ENCODE measurements at regions not wholly inside any gene's neighbourhood (a gene's known extent, or its start where the extent isn't known, plus 50 kb on each side); places are given as distances from the start of the nearest gene placed in this dataset.

DNA sequence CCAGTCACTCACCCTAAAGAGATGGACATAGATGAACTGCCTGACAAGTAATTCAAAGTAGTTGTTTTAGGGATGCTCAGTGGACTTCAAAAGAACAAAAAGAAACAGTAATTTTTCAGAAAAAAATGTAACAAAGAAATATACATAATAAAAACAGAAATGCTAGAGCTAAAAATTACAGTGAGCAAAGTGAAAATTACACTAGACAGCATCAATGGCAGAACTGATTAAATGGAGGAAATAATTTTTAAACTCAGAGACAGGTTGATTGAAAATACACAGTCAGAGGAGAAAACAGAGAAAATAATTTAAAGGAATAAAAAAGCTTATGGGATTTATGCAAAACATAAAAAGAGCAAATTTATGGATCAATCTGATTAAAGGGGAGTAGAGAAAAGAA is 1968.4 kb downstream of the EFNA5 start:
- no peak overlapping the region for H3K56ac ChIP-seq (ENCODE audit: insufficient read length, low read depth, low read length)
- no peak overlapping the region for H3K4me3 Mint-ChIP-seq
- peaks cover 11 to 18% of the 10 kb centered on the region in 2 experiments for H3K9me3 Mint-ChIP-seq
- no peaks in the 10 kb centered on the region for H3K23me2 ChIP-seq (ENCODE audit: insufficient read length, low read depth, low read length, poor library complexity, severe bottlenecking)
- H3K9ac ChIP-seq (ENCODE audit: extremely low read depth, insufficient read length, low read length): no peak overlapping the region
- H3K9me3 ChIP-seq (ENCODE audit: control insufficient read depth, low read depth, low read length): no peaks in the 10 kb centered on the region
- H3K23ac ChIP-seq (ENCODE audit: insufficient read length, low read depth, low read length): no peak overlapping the region
- no peaks in the 10 kb centered on the region for H3K79me2 ChIP-seq (ENCODE audit: insufficient read depth, low read length)
- H2BK15ac ChIP-seq (ENCODE audit: low read depth, low read length): no peak overlapping the region
- H3K79me1 ChIP-seq (ENCODE audit: insufficient read depth, low read depth, low read length, poor library complexity, severe bottlenecking): no peaks in the 10 kb centered on the region
- no peak overlapping the region for H2BK120ac ChIP-seq (ENCODE audit: low read depth, low read length, poor library complexity, severe bottlenecking)
- no peak overlapping the region for H2AFZ ChIP-seq (ENCODE audit: low read length)
- H4K20me1 ChIP-seq (ENCODE audit: control insufficient read depth, insufficient read depth, insufficient read length): no peaks in the 10 kb centered on the region
- H3K4me1 Mint-ChIP-seq: no peaks in the 10 kb centered on the region
- no peaks in the 10 kb centered on the region for H3K4me1 ChIP-seq (ENCODE audit: insufficient read depth, low read length)
- H3K4me2 ChIP-seq (ENCODE audit: insufficient read depth, insufficient read length, low read length): no peak overlapping the region
- no peak overlapping the region for H4K8ac ChIP-seq (replicated peaks; ENCODE audit: insufficient read length, low read depth, low read length)
- H3K27me3 Mint-ChIP-seq (ENCODE audit: low read depth): no peaks in the 10 kb centered on the region
- H3K27ac Mint-ChIP-seq: no peak overlapping the region
- H4K5ac ChIP-seq (ENCODE audit: insufficient read length, low read depth, low read length): no peak overlapping the region
- DNase-seq: no peak
- no peak overlapping the region for H3T11ph ChIP-seq (ENCODE audit: low read length)
- no peak overlapping the region for H3K14ac ChIP-seq (ENCODE audit: insufficient read depth, low read length)
- H2BK20ac ChIP-seq (ENCODE audit: low read depth, low read length, poor library complexity, severe bottlenecking): no peak overlapping the region
- H3K4ac ChIP-seq (ENCODE audit: low read depth, low read length): no peak overlapping the region
- H3K36me3 Mint-ChIP-seq (ENCODE audit: insufficient read depth in 1 of 3, low read depth in 3 of 3): peaks cover under 1 to 45% (median 3%) of the 10 kb centered on the region in 3 experiments; a peak in 6 of 7 replicates
- TF ChIP-seq, protein P1, sequence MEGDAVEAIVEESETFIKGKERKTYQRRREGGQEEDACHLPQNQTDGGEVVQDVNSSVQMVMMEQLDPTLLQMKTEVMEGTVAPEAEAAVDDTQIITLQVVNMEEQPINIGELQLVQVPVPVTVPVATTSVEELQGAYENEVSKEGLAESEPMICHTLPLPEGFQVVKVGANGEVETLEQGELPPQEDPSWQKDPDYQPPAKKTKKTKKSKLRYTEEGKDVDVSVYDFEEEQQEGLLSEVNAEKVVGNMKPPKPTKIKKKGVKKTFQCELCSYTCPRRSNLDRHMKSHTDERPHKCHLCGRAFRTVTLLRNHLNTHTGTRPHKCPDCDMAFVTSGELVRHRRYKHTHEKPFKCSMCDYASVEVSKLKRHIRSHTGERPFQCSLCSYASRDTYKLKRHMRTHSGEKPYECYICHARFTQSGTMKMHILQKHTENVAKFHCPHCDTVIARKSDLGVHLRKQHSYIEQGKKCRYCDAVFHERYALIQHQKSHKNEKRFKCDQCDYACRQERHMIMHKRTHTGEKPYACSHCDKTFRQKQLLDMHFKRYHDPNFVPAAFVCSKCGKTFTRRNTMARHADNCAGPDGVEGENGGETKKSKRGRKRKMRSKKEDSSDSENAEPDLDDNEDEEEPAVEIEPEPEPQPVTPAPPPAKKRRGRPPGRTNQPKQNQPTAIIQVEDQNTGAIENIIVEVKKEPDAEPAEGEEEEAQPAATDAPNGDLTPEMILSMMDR (conservative IDR thresholded peaks at IDR 0.05): no peak
- H3K18ac ChIP-seq (ENCODE audit: insufficient read length, low read depth, low read length): no peak overlapping the region
- no peaks in the 10 kb centered on the region for H3K27me3 ChIP-seq (ENCODE audit: insufficient read depth, low read length)
- no peak overlapping the region for H2AK5ac ChIP-seq (ENCODE audit: insufficient read length, low read length)
- H2BK12ac ChIP-seq (ENCODE audit: insufficient read length, low read depth, low read length): no peak overlapping the region
- H4K91ac ChIP-seq (ENCODE audit: insufficient read length, low read depth, low read length): no peak overlapping the region
- H2BK5ac ChIP-seq (ENCODE audit: insufficient read length, low read length): no peak overlapping the region
- no peak overlapping the region for H3K27ac ChIP-seq (ENCODE audit: insufficient read length, low read depth, low read length)
